Coronary artery (tissue), 2 donors: ENCODE measurements at regions not wholly inside any gene's neighbourhood (a gene's known extent, or its start where the extent isn't known, plus 50 kb on each side); places are given as distances from the start of the nearest gene placed in this dataset.

Source experiments
- DNase-seq: peaks from one replicate; pipeline ENCODE4 v3.0.0-alpha.2; 2017; ENCODE audit warnings: low spot score
- H3K27ac ChIP-seq, 2 donors: fragments of 200-600 bp; sonication (generic); one replicate each; pipeline ENCODE4 v1.5.1; 2016 to 2019
- H3K4me3 ChIP-seq: fragments of 200-600 bp; sonication (generic); 2 replicates; pipeline ENCODE4 v1.5.1; 2016; ENCODE audit warnings: mild to moderate bottlenecking, moderate library complexity
- TF ChIP-seq, protein P1 (sequence below): fragments of 200-600 bp; sonication (generic); IDR thresholded peaks from one replicate; pipeline ENCODE4 v1.5.1; 2019; ENCODE audit warnings: antibody characterized with exemption

DNA sequence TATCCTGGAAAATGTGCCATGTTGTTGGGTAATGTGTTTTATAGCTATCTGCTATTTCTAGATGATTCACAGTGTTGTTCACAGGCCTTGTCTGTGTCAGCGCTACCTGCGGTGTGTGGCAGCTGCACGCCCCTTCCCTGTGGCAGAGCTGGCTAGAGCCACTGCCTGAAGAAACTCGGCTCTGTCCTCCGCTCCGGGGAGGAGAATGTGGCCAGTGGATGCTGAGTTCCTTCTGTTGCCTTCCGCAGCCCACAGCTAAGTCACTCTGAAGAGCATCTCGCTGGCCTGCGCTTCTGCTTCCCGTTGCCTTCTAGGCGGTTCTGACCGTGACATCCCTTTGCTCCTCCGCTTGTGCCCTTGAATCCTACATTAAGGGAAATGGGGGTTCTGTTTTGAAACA lies 135.1 kb downstream of the PLG start:
- TF ChIP-seq, protein P1, sequence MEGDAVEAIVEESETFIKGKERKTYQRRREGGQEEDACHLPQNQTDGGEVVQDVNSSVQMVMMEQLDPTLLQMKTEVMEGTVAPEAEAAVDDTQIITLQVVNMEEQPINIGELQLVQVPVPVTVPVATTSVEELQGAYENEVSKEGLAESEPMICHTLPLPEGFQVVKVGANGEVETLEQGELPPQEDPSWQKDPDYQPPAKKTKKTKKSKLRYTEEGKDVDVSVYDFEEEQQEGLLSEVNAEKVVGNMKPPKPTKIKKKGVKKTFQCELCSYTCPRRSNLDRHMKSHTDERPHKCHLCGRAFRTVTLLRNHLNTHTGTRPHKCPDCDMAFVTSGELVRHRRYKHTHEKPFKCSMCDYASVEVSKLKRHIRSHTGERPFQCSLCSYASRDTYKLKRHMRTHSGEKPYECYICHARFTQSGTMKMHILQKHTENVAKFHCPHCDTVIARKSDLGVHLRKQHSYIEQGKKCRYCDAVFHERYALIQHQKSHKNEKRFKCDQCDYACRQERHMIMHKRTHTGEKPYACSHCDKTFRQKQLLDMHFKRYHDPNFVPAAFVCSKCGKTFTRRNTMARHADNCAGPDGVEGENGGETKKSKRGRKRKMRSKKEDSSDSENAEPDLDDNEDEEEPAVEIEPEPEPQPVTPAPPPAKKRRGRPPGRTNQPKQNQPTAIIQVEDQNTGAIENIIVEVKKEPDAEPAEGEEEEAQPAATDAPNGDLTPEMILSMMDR, result no peak
- DNase-seq, result no peak
- Histone ChIP-seq H3K27ac (no peak overlapping the region), H3K4me3 (no peak overlapping the region)

DNA sequence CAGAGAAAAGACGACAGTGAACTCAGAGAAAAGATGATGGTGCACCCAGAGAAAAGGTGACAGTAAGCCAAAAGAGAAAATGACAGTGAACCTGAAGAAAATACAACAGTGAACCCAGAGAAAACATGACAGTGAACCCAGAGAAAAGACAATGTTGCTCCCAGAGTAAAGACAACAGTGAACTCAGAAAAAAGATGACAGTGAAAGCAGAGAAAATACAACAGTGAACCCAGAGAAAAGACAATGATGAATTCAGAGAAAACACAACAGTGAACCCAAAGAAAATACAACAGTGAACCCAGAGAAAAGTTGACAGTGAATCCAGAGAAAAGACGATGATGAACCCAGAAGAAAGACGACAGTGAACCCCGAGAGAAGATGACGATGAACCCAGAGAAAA lies 140.5 kb upstream of the MAP3K4 start:
- DNase-seq, result no peak
- TF ChIP-seq, protein P1, result no peak
- H3K4me3 ChIP-seq, result no peak overlapping the region
- no peak overlapping the region for H3K27ac ChIP-seq

DNA sequence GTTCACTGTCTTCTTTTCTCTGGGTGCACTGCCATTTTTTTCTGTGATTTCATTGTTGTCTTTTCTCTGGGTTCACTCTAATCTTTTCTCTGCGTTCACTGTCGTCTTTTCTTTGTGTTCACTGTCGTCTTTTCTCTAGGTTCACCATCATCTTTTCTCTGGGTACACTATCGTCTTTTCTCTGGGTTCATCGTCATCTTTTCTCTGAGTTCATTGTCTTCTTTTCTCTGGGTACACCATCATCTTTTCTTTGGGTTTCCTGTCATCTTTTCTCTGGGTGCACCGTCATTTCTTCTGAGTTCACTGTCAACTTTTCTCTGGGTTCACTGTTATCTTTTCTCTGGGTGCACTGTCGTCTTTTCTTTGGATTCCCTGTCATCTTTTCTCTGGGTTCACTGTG lies 137.6 kb upstream of the MAP3K4 start:
- no peak for DNase-seq

DNA sequence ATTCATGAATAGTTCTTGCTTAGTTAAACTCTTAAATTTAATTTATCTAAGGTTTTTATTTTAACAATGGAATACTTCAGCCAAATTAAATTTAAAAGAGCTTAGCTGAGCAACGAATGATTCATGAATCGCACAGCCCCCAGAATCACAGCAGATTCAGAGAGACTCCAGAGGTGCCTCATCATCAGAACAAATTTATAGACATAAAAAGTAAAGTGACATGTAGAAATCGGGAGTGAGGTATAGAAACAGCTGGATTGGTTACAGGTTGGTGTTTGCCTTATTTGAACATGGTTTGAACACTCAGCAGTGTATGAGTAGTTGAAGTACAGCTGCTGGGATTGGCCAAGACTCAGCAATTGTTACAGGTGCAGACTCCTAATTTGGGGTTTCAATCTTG lies 132.7 kb upstream of the MAP3K4 start:
- DNase-seq, result no peak
- TF ChIP-seq, protein P1, result no peak
- H3K4me3 ChIP-seq, result no peak overlapping the region
- no peak overlapping the region for H3K27ac ChIP-seq

More for the DNA sequence above, 137.6 kb upstream of the MAP3K4 start:
- H3K4me3 ChIP-seq, result no peak overlapping the region
- H3K27ac ChIP-seq, result no peak overlapping the region
- TF ChIP-seq, protein P1, result no peak

DNA sequence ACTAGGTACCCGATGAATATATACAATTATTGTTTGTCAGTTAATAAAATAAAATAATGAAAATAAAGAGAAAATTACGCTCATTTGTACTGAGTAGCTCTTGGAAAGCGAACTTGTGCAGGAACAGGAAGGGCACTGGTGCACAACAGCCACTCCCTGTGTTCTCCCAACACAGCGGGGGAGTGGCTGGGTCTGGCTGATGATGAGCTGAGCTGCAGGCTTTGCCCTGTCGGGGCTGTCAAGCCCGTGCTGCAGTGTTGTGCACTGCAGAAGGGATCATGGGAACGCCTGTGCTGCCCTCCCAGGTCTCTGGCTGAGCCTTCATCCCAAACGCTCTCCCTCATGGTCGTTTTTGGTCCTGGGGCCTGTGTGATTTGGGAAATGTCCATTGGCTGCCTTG lies 131.7 kb upstream of the MAP3K4 start:
- DNase-seq, result no peak
- Histone ChIP-seq H3K4me3 (no peak overlapping the region), H3K27ac (no peak overlapping the region)
- TF ChIP-seq, protein P1, result no peak

DNA sequence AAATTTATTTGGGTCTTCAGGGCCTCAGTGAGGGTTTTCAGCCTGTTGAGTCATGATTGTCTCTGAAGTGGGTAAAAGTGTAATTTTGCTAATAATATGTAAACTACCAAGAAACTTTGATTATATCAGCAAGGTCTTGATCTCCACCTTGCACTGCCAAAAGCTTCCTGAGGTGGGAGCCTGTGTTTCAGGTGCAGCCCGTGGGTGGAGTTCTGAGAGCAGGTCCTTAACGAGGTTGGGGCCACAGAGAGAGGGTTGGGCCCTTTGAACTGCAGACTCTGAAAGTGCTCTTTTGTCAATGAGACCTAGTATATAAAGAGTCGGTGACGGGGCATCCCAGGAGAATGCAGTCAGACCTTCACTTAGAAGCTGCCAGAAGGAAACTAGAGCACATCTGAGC lies 129.7 kb upstream of the MAP3K4 start:
- no peak for DNase-seq
- TF ChIP-seq, protein P1, result no peak
- Histone ChIP-seq H3K4me3 (no peak overlapping the region), H3K27ac (no peak overlapping the region)

DNA sequence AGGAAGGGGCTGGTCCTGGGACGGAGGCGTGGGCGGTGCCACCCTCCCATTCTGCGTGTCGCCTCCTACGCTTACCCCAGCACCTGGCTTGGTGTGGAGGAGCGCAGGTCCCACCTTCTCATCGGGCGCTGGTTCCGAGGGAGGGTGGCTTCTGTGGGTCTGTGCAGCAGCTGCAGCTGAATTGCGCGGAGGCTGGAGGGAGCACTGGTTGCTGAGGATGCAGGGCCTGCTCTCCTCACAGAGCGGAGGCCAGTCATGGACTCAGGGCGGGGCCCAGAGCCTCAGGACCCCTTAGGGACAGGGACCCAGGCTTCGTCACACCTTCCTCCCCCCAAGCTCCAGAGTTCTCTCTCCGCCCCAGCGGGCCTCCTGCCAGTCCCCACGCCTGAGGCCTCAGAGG lies 127.8 kb upstream of the MAP3K4 start:
- TF ChIP-seq, protein P1, result no peak
- Histone ChIP-seq H3K27ac (no peak overlapping the region), H3K4me3 (no peak overlapping the region)
- no peak for DNase-seq
